ENCODE measurements at regions not wholly inside any gene's neighbourhood (a gene's known extent, or its start where the extent isn't known, plus 50 kb on each side); places are given as distances from the start of the nearest gene placed in this dataset.

- DNase-seq (ENCODE audit: low spot score) = peak; percentile 35
- Histone ChIP-seq H3K4me3 (no peak overlapping the region), H3K27ac (no peak overlapping the region)
- TF ChIP-seq, protein P1, sequence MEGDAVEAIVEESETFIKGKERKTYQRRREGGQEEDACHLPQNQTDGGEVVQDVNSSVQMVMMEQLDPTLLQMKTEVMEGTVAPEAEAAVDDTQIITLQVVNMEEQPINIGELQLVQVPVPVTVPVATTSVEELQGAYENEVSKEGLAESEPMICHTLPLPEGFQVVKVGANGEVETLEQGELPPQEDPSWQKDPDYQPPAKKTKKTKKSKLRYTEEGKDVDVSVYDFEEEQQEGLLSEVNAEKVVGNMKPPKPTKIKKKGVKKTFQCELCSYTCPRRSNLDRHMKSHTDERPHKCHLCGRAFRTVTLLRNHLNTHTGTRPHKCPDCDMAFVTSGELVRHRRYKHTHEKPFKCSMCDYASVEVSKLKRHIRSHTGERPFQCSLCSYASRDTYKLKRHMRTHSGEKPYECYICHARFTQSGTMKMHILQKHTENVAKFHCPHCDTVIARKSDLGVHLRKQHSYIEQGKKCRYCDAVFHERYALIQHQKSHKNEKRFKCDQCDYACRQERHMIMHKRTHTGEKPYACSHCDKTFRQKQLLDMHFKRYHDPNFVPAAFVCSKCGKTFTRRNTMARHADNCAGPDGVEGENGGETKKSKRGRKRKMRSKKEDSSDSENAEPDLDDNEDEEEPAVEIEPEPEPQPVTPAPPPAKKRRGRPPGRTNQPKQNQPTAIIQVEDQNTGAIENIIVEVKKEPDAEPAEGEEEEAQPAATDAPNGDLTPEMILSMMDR (IDR thresholded peaks at IDR 0.05) = no peak
Measured at GRCh38 chr6:43978473-43979346, 148.5 kb downstream of the MRPL14 start.

DNA sequence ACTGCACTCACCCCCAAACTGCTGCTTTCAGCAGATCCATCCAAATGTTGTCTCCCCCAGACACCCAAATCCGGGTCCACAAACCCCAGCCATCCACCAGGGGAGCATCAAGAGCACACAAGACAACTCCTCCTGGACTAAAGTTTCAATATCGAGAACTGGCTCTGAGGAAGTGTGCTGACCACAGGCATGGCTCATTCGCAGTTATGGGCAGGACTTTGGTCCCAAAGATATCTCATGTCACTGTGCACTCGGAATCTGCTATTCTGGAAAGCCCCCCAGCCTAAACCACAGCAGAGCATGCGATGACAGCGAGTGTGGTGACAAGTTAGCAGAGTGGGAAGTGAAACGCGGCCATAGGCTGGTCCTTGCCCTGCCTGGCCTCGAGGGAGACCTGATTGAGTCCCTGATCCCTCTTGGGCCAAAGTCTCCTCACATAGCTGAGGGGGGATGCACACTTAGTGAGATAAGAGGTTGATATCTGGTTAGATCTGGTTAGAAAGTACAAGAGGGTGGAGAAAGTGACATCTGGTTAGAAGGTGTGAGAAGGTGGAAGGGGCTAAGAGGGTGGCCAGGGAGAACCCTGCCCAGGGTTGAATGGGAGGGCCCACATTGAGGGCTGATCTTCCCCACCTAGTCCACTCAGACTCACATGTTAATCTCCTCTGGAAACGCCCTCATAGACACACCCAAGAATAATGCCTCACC is 149.7 kb downstream of the MRPL14 start:
- Histone ChIP-seq H3K27ac (no peak overlapping the region), H3K4me3 (no peak overlapping the region)
- TF ChIP-seq, protein P1 (IDR thresholded peaks at IDR 0.05) = no peak
- DNase-seq (ENCODE audit: low spot score) = peak; percentile 59

GRCh38 chr6:43976706-43977403 is 150.4 kb downstream of the MRPL14 start:
- TF ChIP-seq, protein P1 (IDR thresholded peaks at IDR 0.05) = no peak
- H3K27ac ChIP-seq = no peak overlapping the region

GRCh38 chr6:43974643-43975230 is 152.5 kb downstream of the MRPL14 start:
- TF ChIP-seq, protein P1 (IDR thresholded peaks at IDR 0.05) = no peak

More at GRCh38 chr6:43976706-43977403, 150.4 kb downstream of the MRPL14 start:
- no peak overlapping the region for H3K4me3 ChIP-seq
- DNase-seq (ENCODE audit: low spot score) = no peak

GRCh38 chr6:43973357-43973756 is 153.9 kb downstream of the MRPL14 start:
- no peak overlapping the region for H3K4me3 ChIP-seq
- DNase-seq (ENCODE audit: low spot score) = no peak
- H3K27ac ChIP-seq = peak overlapping the region in 1 of 2 donors; percentile 51
- TF ChIP-seq, protein P1 (IDR thresholded peaks at IDR 0.05) = no peak

More at GRCh38 chr6:43974643-43975230, 152.5 kb downstream of the MRPL14 start:
- Histone ChIP-seq H3K27ac (no peak overlapping the region), H3K4me3 (no peak overlapping the region)
- DNase-seq (ENCODE audit: low spot score) = no peak

DNA sequence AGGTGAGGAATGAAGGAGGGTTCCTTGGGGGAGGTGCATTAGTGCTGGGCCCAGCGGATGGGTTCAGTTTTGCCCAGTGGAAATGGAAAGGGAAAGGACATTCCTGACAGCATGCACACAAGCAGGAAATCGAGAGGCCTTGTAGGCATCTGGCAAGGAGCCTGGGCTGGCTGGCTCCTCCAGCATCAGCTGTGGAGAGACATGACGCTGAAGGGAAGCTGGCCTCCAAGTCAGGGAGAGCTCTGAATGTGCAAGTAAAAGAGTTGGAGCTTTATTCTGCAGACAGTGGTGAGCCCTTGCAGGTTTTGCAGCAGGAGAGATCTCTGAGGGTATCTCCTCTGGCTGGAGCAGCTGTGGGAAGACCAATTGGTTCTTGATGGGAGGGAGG is 154.3 kb downstream of the MRPL14 start:
- H3K27ac ChIP-seq = peak overlapping the region in 1 of 2 donors; percentile 51
- peak; percentile 73 for DNase-seq (ENCODE audit: low spot score)
- TF ChIP-seq, protein P1 (IDR thresholded peaks at IDR 0.05) = no peak

More for the DNA sequence above, 154.3 kb downstream of the MRPL14 start:
- peak overlapping the region; percentile 8 for H3K4me3 ChIP-seq

Data from coronary artery (tissue), 2 donors.